PC-3 (cell line): ENCODE measurements at regions not wholly inside any gene's neighbourhood (a gene's known extent, or its start where the extent isn't known, plus 50 kb on each side); places are given as distances from the start of the nearest gene placed in this dataset.

Experiments used
- EZH2phosphoT487 ChIP-seq: fragments of 300-600 bp; sonication (generic); IDR thresholded peaks from 2 replicates; pipeline ENCODE4 v1.6.1; 2018; ENCODE audit warnings: mild to moderate bottlenecking, antibody characterized with exemption, low read length, borderline replicate concordance
- TF ChIP-seq, protein P1 (sequence below): fragments of 300-600 bp; sonication (generic); conservative IDR thresholded peaks from 2 replicates; pipeline ENCODE4 v1.5.1; 2017; ENCODE audit warnings: antibody characterized with exemption, low read depth, mild to moderate bottlenecking, low read length

GRCh38 chr3:16721494-16721893, 116.3 kb upstream of the DAZL start:
- TF ChIP-seq, protein P1, sequence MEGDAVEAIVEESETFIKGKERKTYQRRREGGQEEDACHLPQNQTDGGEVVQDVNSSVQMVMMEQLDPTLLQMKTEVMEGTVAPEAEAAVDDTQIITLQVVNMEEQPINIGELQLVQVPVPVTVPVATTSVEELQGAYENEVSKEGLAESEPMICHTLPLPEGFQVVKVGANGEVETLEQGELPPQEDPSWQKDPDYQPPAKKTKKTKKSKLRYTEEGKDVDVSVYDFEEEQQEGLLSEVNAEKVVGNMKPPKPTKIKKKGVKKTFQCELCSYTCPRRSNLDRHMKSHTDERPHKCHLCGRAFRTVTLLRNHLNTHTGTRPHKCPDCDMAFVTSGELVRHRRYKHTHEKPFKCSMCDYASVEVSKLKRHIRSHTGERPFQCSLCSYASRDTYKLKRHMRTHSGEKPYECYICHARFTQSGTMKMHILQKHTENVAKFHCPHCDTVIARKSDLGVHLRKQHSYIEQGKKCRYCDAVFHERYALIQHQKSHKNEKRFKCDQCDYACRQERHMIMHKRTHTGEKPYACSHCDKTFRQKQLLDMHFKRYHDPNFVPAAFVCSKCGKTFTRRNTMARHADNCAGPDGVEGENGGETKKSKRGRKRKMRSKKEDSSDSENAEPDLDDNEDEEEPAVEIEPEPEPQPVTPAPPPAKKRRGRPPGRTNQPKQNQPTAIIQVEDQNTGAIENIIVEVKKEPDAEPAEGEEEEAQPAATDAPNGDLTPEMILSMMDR: no peak
- TF ChIP-seq EZH2phosphoT487: no peak
